Gastrocnemius medialis (tissue), 4 donors: ENCODE measurements at regions not wholly inside any gene's neighbourhood (a gene's known extent, or its start where the extent isn't known, plus 50 kb on each side); places are given as distances from the start of the nearest gene placed in this dataset.
A peak's percentile ranks its signal among the peaks of the same experiment; 100 is the strongest.

Experiments used
- ATAC-seq, 2 donors: fragments of 150-250 bp; one replicate each; pipeline ENCODE4 v1.9.1; 2016
- DNase-seq, 2 donors: peaks; one replicate each; pipeline ENCODE4 v3.0.0-alpha.2; 2019
- H3K27ac ChIP-seq, 4 donors: fragments of 200-600 bp; sonication (generic); 1 replicate in 1 of 4; 2 replicates in 3 of 4; pipeline ENCODE4 v1.5.1; 2016 to 2018; ENCODE audit warnings: mild to moderate bottlenecking in 2 of 4, moderate library complexity in 1 of 4
- H3K27me3 ChIP-seq, 3 donors: fragments of 200-600 bp; sonication (generic) in 2 of 3; 1 replicate in 1 of 3; 2 replicates in 2 of 3; pipeline versions ENCODE4 v1.5.1 to v1.6.0; 2016 to 2019; ENCODE audit warnings: mild to moderate bottlenecking in 1 of 3, moderate library complexity in 1 of 3
- H3K36me3 ChIP-seq, 2 donors: fragments of 200-600 bp; sonication (generic) in 1 of 2; one replicate each; pipeline ENCODE4 v1.5.1; 2017 to 2018
- H3K4me1 ChIP-seq, 2 donors: fragments of 200-600 bp; sonication (generic) in 1 of 2; one replicate each; pipeline ENCODE4 v1.5.1; 2016 to 2017; ENCODE audit warnings: mild to moderate bottlenecking in 2 of 2
- H3K4me3 ChIP-seq, 4 donors: fragments of 200-600 bp; sonication (generic) in 3 of 4; 1 replicate in 1 of 4; 2 replicates in 3 of 4; pipeline ENCODE4 v1.5.1; 2016 to 2019; ENCODE audit warnings: mild to moderate bottlenecking in 2 of 4
- H3K9me3 ChIP-seq, 3 donors: fragments of 200-600 bp; sonication (generic) in 2 of 3; 1 replicate in 1 of 3; 2 replicates in 2 of 3; pipeline ENCODE4 v1.5.1; 2016 to 2019
- CTCF ChIP-seq, 5 experiments: fragments of 450-650 bp in 3 of 5; fragments of 200-600 bp in 2 of 5; sonication (generic) in 2 of 5; IDR thresholded peaks in 4 of 5; conservative IDR thresholded peaks in 1 of 5; 1 replicate in 4 of 5; 2 replicates in 1 of 5; pipeline ENCODE4 v1.5.1; 2016 to 2019; ENCODE audit warnings: antibody characterized with exemption in 5 of 5, mild to moderate bottlenecking in 3 of 5, moderate library complexity in 3 of 5
- POLR2A ChIP-seq, 2 donors: fragments of 450-650 bp; IDR thresholded peaks; one replicate each; pipeline ENCODE4 v1.6.1; 2017; ENCODE audit warnings: antibody characterized with exemption in 2 of 2, mild to moderate bottlenecking in 2 of 2, moderate library complexity in 2 of 2
- in situ Hi-C, 4 donors: fragments of 200-750 bp; cut with MboI; loops; one replicate each; pipeline versions ENCODE4 v1.15.0 to v1.8.0; 2017; ENCODE audit warnings: low sequenced_read_pairs in 4 of 4
- intact Hi-C: fragments of 100-400 bp; cut with DNase I; formaldehyde crosslinking; loops from one replicate; pipeline ENCODE4 v1.15.1; 2023; ENCODE audit warnings: low total_unique reads

- ATAC-seq (no peak), DNase-seq (no peak)
- H3K27me3 ChIP-seq: no peaks in the 10 kb centered on the region
- in situ Hi-C loops (no loop called here), intact Hi-C loops (no loop called here)
- H3K27ac ChIP-seq: no peak overlapping the region
- no peaks in the 10 kb centered on the region for H3K4me1 ChIP-seq
- no peak overlapping the region for H3K4me3 ChIP-seq
- H3K36me3 ChIP-seq: no peaks in the 10 kb centered on the region
- H3K9me3 ChIP-seq: no peaks in the 10 kb centered on the region
- TF ChIP-seq POLR2A (IDR thresholded peaks at IDR 0.05) (no peak), CTCF (IDR thresholded peaks at IDR 0.05 in 4 of 5, conservative IDR thresholded peaks at IDR 0.05 in 1 of 5) (no peak)
Measured at GRCh38 chr18:78778651-78779050, 201.0 kb upstream of the SALL3 start.

DNA sequence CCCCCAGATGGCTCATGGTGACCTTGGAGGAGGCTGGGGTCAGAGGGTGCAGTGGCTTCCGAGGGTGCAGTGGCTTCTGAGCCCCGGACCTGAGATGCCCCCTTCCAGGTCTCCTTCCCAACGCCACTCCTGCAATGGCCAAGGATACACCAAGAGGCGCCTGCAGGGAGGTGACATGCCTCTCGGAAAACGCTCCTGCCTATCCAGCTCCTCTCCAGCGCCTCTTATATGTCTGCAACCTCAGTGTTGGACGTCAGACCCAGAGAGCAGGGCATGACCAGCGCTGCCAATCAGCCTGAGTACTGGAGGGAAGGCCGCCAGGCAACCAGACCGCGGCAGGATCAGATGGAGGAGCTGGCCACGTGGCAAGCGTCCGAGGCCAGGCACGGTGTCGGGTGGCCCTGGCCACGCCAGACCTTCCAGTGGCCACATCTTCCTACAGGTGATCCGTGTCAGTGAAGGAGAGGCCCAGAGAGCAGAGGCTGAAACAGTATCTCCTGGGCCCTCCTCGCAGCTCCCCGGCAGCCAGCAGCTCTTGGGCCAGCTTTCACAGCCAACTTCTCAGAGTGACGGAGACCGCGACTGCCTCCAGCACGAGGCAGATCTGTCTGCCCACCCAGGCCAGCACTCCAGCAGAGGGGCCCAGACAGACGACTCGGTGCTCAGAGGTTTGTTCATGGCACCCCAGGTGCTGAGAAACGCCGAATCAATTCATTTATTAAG lies 199.5 kb upstream of the SALL3 start:
- Histone ChIP-seq H3K27me3 (no peaks in the 10 kb centered on the region), H3K9me3 (no peaks in the 10 kb centered on the region), H3K27ac (no peak overlapping the region), H3K36me3 (no peaks in the 10 kb centered on the region), H3K4me1 (no peaks in the 10 kb centered on the region), H3K4me3 (no peak overlapping the region)
- intact Hi-C loops (no loop called here), in situ Hi-C loops (no loop called here)
- no peak for TF ChIP-seq POLR2A (IDR thresholded peaks at IDR 0.05)
- no peak for TF ChIP-seq CTCF (IDR thresholded peaks at IDR 0.05 in 4 of 5, conservative IDR thresholded peaks at IDR 0.05 in 1 of 5)
- no peak for ATAC-seq
- DNase-seq: peak in 1 of 2 donors; percentile 16

DNA sequence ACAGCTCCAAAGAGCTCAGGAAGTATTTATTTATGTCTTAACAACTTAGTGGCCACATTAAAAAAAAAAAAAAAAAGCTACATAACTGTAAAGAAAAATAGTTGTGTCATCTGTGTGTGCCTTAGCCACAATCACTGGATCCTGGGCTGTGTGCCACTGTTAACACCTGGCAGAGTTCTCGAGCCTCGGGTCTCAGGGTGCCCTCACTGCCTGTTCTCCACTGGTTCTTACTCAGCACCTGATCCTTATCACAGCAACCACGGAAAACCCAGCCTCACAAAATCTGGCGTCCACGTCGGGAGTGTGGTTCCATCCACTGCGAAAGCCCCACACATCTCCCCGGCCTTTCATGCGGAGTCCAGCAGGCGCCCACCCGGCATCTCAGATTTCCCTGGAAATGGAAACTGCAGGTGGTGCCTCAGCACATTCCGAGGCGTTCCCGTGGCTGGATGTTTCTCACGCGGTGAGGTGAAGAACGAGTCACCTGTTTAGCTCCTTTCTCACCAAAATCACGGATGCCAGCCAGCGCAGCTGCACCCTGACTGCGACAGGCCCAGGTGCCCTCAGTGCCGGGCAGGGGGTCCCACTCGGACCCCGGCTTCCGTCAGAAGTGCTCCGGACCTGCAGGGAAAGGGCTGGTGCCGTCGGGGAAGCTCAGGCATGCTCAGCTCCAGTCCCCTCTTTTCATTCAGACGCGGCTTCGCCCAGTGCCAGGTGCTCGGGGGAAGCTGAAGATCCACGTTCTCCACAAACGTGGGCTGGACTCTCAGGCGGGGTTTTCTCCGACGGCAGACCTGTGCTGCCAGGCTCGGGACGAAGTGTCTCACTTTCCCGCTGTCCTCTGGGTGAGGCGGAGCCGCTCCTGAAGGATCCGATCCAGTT lies 198.7 kb upstream of the SALL3 start:
- Histone ChIP-seq H3K4me3 (no peak overlapping the region), H3K27me3 (no peaks in the 10 kb centered on the region), H3K27ac (no peak overlapping the region), H3K9me3 (no peaks in the 10 kb centered on the region), H3K4me1 (no peaks in the 10 kb centered on the region), H3K36me3 (no peaks in the 10 kb centered on the region)
- in situ Hi-C loops (no loop called here), intact Hi-C loops (no loop called here)
- no peak for ATAC-seq
- TF ChIP-seq CTCF (IDR thresholded peaks at IDR 0.05 in 4 of 5, conservative IDR thresholded peaks at IDR 0.05 in 1 of 5) (no peak), POLR2A (IDR thresholded peaks at IDR 0.05) (no peak)
- DNase-seq: no peak

- intact Hi-C loops (no loop called here), in situ Hi-C loops (no loop called here)
Measured at GRCh38 chr18:78781601-78781960, 198.0 kb upstream of the SALL3 start.

More at GRCh38 chr18:78781601-78781960, 198.0 kb upstream of the SALL3 start:
- ATAC-seq (no peak), DNase-seq (no peak)
- no peak overlapping the region for H3K27ac ChIP-seq
- TF ChIP-seq CTCF (IDR thresholded peaks at IDR 0.05 in 4 of 5, conservative IDR thresholded peaks at IDR 0.05 in 1 of 5): no peak
- TF ChIP-seq POLR2A (IDR thresholded peaks at IDR 0.05): no peak
- H3K4me3 ChIP-seq: no peak overlapping the region
- H3K4me1 ChIP-seq: no peaks in the 10 kb centered on the region
- H3K9me3 ChIP-seq: no peaks in the 10 kb centered on the region
- H3K27me3 ChIP-seq: no peaks in the 10 kb centered on the region
- no peaks in the 10 kb centered on the region for H3K36me3 ChIP-seq
